ENCODE measurements at regions not wholly inside any gene's neighbourhood (a gene's known extent, or its start where the extent isn't known, plus 50 kb on each side); places are given as distances from the start of the nearest gene placed in this dataset.
"Not testable (repeated sequence)": the region's sequence is repeated elsewhere in the genome, so short reads cannot be mapped to it uniquely, and the experiment has no call there.

- H3K9me3 ChIP-seq = peaks cover 0 to 9% (median 0%) of the 10 kb centered on the region in 12 donors
- no peaks in the 10 kb centered on the region for H3K36me3 ChIP-seq
- peak overlapping the region in 6 of 12 donors; percentile 10 to 36 (median 14) for H3K4me3 ChIP-seq
- TF ChIP-seq CTCF (IDR thresholded peaks at IDR 0.05) (no peak), POLR2A (IDR thresholded peaks at IDR 0.05) (no peak)
- no peak for ATAC-seq
- H3K4me1 ChIP-seq = no peaks in the 10 kb centered on the region
- no peaks in the 10 kb centered on the region for H3K27me3 ChIP-seq
- no peak for DNase-seq
- intact Hi-C loops (cut with DNase I) = no loop called here
- H3K27ac ChIP-seq = no peak overlapping the region
- WGBS, 4 donors = 48 to 62% (median 59%) methylated on average over 2 of the region's 2 CpGs
Measured at GRCh38 chr4:59553063-59553720, 1646.9 kb upstream of the ADGRL3 start.

- Histone ChIP-seq H3K9me3 (peaks cover 0 to 9% (median 0%) of the 10 kb centered on the region in 12 donors), H3K4me3 (peak overlapping the region in 5 of 12 donors; percentile 10 to 36 (median 14)), H3K27me3 (no peaks in the 10 kb centered on the region), H3K4me1 (no peaks in the 10 kb centered on the region), H3K27ac (no peak overlapping the region), H3K36me3 (no peaks in the 10 kb centered on the region)
- TF ChIP-seq CTCF (IDR thresholded peaks at IDR 0.05) (no peak), POLR2A (IDR thresholded peaks at IDR 0.05) (no peak)
- WGBS, 4 donors = 45 to 56% (median 53%) methylated on average over 2 of the region's 2 CpGs
- ATAC-seq (no peak), DNase-seq (no peak)
- intact Hi-C loops (cut with DNase I) = no loop called here
Measured at GRCh38 chr4:59553721-59554091, 1646.4 kb upstream of the ADGRL3 start.

- H3K4me3 ChIP-seq; DNase-seq; H3K27ac ChIP-seq; H3K36me3 ChIP-seq; H3K9me3 ChIP-seq; intact Hi-C loops (cut with DNase I); H3K27me3 ChIP-seq; ATAC-seq; H3K4me1 ChIP-seq: not testable (repeated sequence)
- 62 to 82% (median 73%) methylated on average over 2 of the region's 2 CpGs for WGBS, 4 donors
Measured at GRCh38 chr4:59556191-59556590, 1643.9 kb upstream of the ADGRL3 start.

- intact Hi-C loops (cut with DNase I); H3K27ac ChIP-seq; H3K27me3 ChIP-seq; H3K36me3 ChIP-seq; H3K4me3 ChIP-seq; H3K4me1 ChIP-seq; H3K9me3 ChIP-seq; DNase-seq; ATAC-seq: not testable (repeated sequence)
- WGBS, 4 donors = 62 to 71% (median 67%) methylated on average over 8 to 9 of the region's 9 CpGs
Measured at GRCh38 chr4:59560141-59560648, 1639.9 kb upstream of the ADGRL3 start.

GRCh38 chr4:59565836-59566235 lies 1634.3 kb upstream of the ADGRL3 start:
- 70 to 88% (median 72%) methylated on average over 1 of the region's 1 CpG for WGBS, 4 donors
- TF ChIP-seq POLR2A (IDR thresholded peaks at IDR 0.05) (no peak), CTCF (IDR thresholded peaks at IDR 0.05) (no peak)
- H3K27me3 ChIP-seq = no peaks in the 10 kb centered on the region
- H3K36me3 ChIP-seq = no peaks in the 10 kb centered on the region
- DNase-seq (no peak), ATAC-seq (no peak)
- no peak overlapping the region for H3K27ac ChIP-seq
- H3K4me1 ChIP-seq = no peaks in the 10 kb centered on the region
- intact Hi-C loops (cut with DNase I) = no loop called here
- H3K4me3 ChIP-seq = no peak overlapping the region
- no peaks in the 10 kb centered on the region for H3K9me3 ChIP-seq

Measured in heart left ventricle (tissue), 16 donors.